WTC11 (cell line): ENCODE measurements at regions not wholly inside any gene's neighbourhood (a gene's known extent, or its start where the extent isn't known, plus 50 kb on each side); places are given as distances from the start of the nearest gene placed in this dataset.

Experiments used
- ATAC-seq: fragments of 200-7000 bp; cut with Tn5 transposase; 2 replicates; pipeline ENCODE4 v1.10.0; 2021; ENCODE audit warnings: mild to moderate bottlenecking, moderate library complexity
- CTCF ChIA-PET: fragments of 300-600 bp; sonication (Branson Sonifier 250); formaldehyde crosslinking; loops from one replicate; lab custom pipeline; 2021; ENCODE audit warnings: antibody characterized with exemption; lab: Charles Lee
- POLR2A ChIA-PET: fragments of 350-600 bp; sonication (Branson Sonifier 250); formaldehyde crosslinking; loops from one replicate; lab custom pipeline; 2021; ENCODE audit warnings: antibody characterized with exemption; lab: Charles Lee
- DNase-seq: peaks from one replicate; pipeline ENCODE4 v3.0.0; 2021; ENCODE audit warnings: low spot score
- H3K27ac Mint-ChIP-seq: 2 replicates; pipeline ENCODE4 v1.8.0; 2021; ENCODE audit warnings: mixed read lengths
- H3K27me3 Mint-ChIP-seq: 2 replicates; pipeline ENCODE4 v1.8.0; 2021; ENCODE audit warnings: low read depth, mild to moderate bottlenecking, moderate library complexity, mixed read lengths
- H3K36me3 Mint-ChIP-seq: 2 replicates; pipeline ENCODE4 v1.8.0; 2021; ENCODE audit warnings: mixed read lengths
- H3K4me1 Mint-ChIP-seq: 2 replicates; pipeline ENCODE4 v1.8.0; 2022; ENCODE audit warnings: mixed read lengths
- H3K4me3 Mint-ChIP-seq: 2 replicates; pipeline ENCODE4 v1.8.0; 2021; ENCODE audit warnings: mild to moderate bottlenecking, moderate library complexity, mixed read lengths
- H3K9me3 Mint-ChIP-seq: 2 replicates; pipeline ENCODE4 v1.8.0; 2021; ENCODE audit warnings: mixed read lengths
- ATF2 ChIP-seq: sonication (generic); formaldehyde crosslinking; IDR thresholded peaks from 2 replicates; pipeline ENCODE4 v1.8.1; 2022; ENCODE audit warnings: low read depth, missing genetic modification reagents, borderline replicate concordance
- ATF6 ChIP-seq: sonication (generic); formaldehyde crosslinking; IDR thresholded peaks from 2 replicates; pipeline ENCODE4 v1.8.1; 2023; ENCODE audit warnings: mild to moderate bottlenecking, missing genetic modification reagents
- CBFB ChIP-seq: sonication (generic); formaldehyde crosslinking; IDR thresholded peaks from 2 replicates; pipeline ENCODE4 v1.8.1; 2022; ENCODE audit warnings: mild to moderate bottlenecking, low read depth, missing genetic modification reagents
- CREB1 ChIP-seq: sonication (generic); formaldehyde crosslinking; IDR thresholded peaks from 2 replicates; pipeline ENCODE4 v1.8.0; 2023; ENCODE audit warnings: mild to moderate bottlenecking, missing genetic modification reagents
- CTCF ChIP-seq: fragments of 200-600 bp; IDR thresholded peaks from 2 replicates; pipeline ENCODE4 v1.8.0; 2022; ENCODE audit warnings: antibody characterized with exemption
- ESRRA ChIP-seq: sonication (generic); formaldehyde crosslinking; IDR thresholded peaks from 2 replicates; pipeline ENCODE4 v1.8.1; 2022; ENCODE audit warnings: mild to moderate bottlenecking, missing genetic modification reagents, borderline replicate concordance
- FOXJ3 ChIP-seq: sonication (generic); formaldehyde crosslinking; IDR thresholded peaks from 2 replicates; pipeline ENCODE4 v1.9.0; 2021; ENCODE audit warnings: missing genetic modification reagents, mild to moderate bottlenecking, borderline replicate concordance
- FOXP1 ChIP-seq: sonication (generic); formaldehyde crosslinking; IDR thresholded peaks from 2 replicates; pipeline ENCODE4 v1.8.0; 2022; ENCODE audit warnings: missing genetic modification reagents, mild to moderate bottlenecking, moderate library complexity, borderline replicate concordance
- FOXP4 ChIP-seq: sonication (generic); formaldehyde crosslinking; IDR thresholded peaks from 2 replicates; pipeline ENCODE4 v1.8.0; 2022; ENCODE audit warnings: mild to moderate bottlenecking, missing genetic modification reagents
- GTF2I ChIP-seq: fragments of 250-450 bp; sonication (Bioruptor Pico); conservative IDR thresholded peaks from 2 replicates; pipeline ENCODE4 v1.4.0; 2021; ENCODE audit warnings: mild to moderate bottlenecking
- MAX ChIP-seq: sonication (generic); formaldehyde crosslinking; IDR thresholded peaks from 2 replicates; pipeline ENCODE4 v1.8.0; 2022; ENCODE audit warnings: mild to moderate bottlenecking, missing genetic modification reagents
- NFE2L1 ChIP-seq: sonication (generic); formaldehyde crosslinking; IDR thresholded peaks from 2 replicates; pipeline ENCODE4 v1.8.1; 2023; ENCODE audit warnings: missing genetic modification reagents
- NR3C1 ChIP-seq: sonication (generic); formaldehyde crosslinking; conservative IDR thresholded peaks from 2 replicates; pipeline ENCODE4 v1.8.1; 2023; ENCODE audit warnings: low read depth, mild to moderate bottlenecking, missing genetic modification reagents
- RORB ChIP-seq: fragments of 250-450 bp; sonication (Bioruptor Pico); IDR thresholded peaks from 2 replicates; pipeline ENCODE4 v1.9.0; 2021; ENCODE audit warnings: mild to moderate bottlenecking
- STAT6 ChIP-seq: sonication (generic); formaldehyde crosslinking; conservative IDR thresholded peaks from 2 replicates; pipeline ENCODE4 v1.8.1; 2023; ENCODE audit warnings: mild to moderate bottlenecking, low read depth, missing genetic modification reagents, moderate library complexity
- TP53 ChIP-seq: sonication (generic); formaldehyde crosslinking; IDR thresholded peaks from 2 replicates; pipeline ENCODE4 v1.8.1; 2023; ENCODE audit warnings: mild to moderate bottlenecking, missing genetic modification reagents
- USF1 ChIP-seq: sonication (generic); formaldehyde crosslinking; IDR thresholded peaks from 2 replicates; pipeline ENCODE4 v1.8.0; 2022; ENCODE audit warnings: mild to moderate bottlenecking, missing genetic modification reagents
- ZNF232 ChIP-seq: sonication (generic); formaldehyde crosslinking; IDR thresholded peaks from 2 replicates; pipeline ENCODE4 v1.8.0; 2022; ENCODE audit warnings: mild to moderate bottlenecking, missing genetic modification reagents
- ZNF281 ChIP-seq: sonication (generic); formaldehyde crosslinking; IDR thresholded peaks from 2 replicates; pipeline ENCODE4 v1.8.0; 2023; ENCODE audit warnings: mild to moderate bottlenecking, missing genetic modification reagents

GRCh38 chr4:22336822-22337221 lies 179.0 kb downstream of the ADGRA3 start:
- H3K9me3 Mint-ChIP-seq, result peaks cover 7% of the 10 kb centered on the region
- peaks cover 7% of the 10 kb centered on the region; the same call in 1 of the 2 replicates for H3K36me3 Mint-ChIP-seq
- TF ChIP-seq ESRRA, result no peak
- H3K27me3 Mint-ChIP-seq, result no peaks in the 10 kb centered on the region
- DNase-seq (no peak), ATAC-seq (no peak; the same call in 1 of the 2 replicates)
- H3K4me1 Mint-ChIP-seq, result no peaks in the 10 kb centered on the region
- CTCF ChIA-PET, result interaction anchor here (0.6 to 1.3 kb wide), 3 partner anchors 20 to 548 kb away, joined by 3 read pairs; no protein-coding TSS in a partner anchor
- POLR2A ChIA-PET, result no interaction called here
- H3K4me3 Mint-ChIP-seq, result no peak overlapping the region
- H3K27ac Mint-ChIP-seq, result no peak overlapping the region

GRCh38 chr4:22334155-22334554 lies 181.7 kb downstream of the ADGRA3 start:
- Mint-ChIP-seq H3K9me3 (peaks cover 5% of the 10 kb centered on the region), H3K27me3 (no peaks in the 10 kb centered on the region)
- TF ChIP-seq GTF2I (no peak), CBFB (CRISPR knock-in tag) (no peak), ZNF232 (CRISPR knock-in tag) (no peak), FOXJ3 (CRISPR knock-in tag) (no peak), CTCF (no peak), ZNF281 (no peak), ATF2 (CRISPR knock-in tag) (no peak), FOXP1 (CRISPR knock-in tag) (no peak), FOXP4 (CRISPR knock-in tag) (no peak), STAT6 (CRISPR knock-in tag) (no peak), MAX (no peak), TP53 (no peak), CREB1 (CRISPR knock-in tag) (no peak), NFE2L1 (no peak), RORB (CRISPR knock-in tag) (no peak), USF1 (no peak), NR3C1 (CRISPR knock-in tag) (no peak), ATF6 (no peak)
- TF ChIP-seq, all 79 proteins: peak for 0
- Mint-ChIP-seq H3K27ac (no peak overlapping the region), H3K4me1 (no peaks in the 10 kb centered on the region), H3K36me3 (peaks cover 8% of the 10 kb centered on the region), H3K4me3 (no peak overlapping the region)
- ChIA-PET CTCF (interaction anchor here (0.9 to 1.6 kb wide), 2 partner anchors 97 to 545 kb away, joined by 3 to 5 read pairs; no protein-coding TSS in a partner anchor), POLR2A (no interaction called here)
- DNase-seq (no peak), ATAC-seq (no peak)
